Stomach (tissue), 8 donors: ENCODE measurements at regions not wholly inside any gene's neighbourhood (a gene's known extent, or its start where the extent isn't known, plus 50 kb on each side); places are given as distances from the start of the nearest gene placed in this dataset.

Experiments
- DNase-seq, 2 donors: peaks; one replicate each; pipeline versions ENCODE4 v3.0.0 to v3.0.0-alpha.2; 2013 to 2019
- H3K27ac ChIP-seq, 5 donors: fragments of 200-600 bp in 4 of 5; sonication (generic) in 4 of 5; one replicate each; pipeline ENCODE4 v1.5.1; 2013 to 2019; ENCODE audit warnings: mild to moderate bottlenecking in 1 of 5, moderate library complexity in 1 of 5
- H3K27me3 ChIP-seq, 3 donors: fragments of 200-600 bp; sonication (generic); one replicate each; pipeline ENCODE4 v1.5.1; 2017 to 2019; ENCODE audit warnings: mixed run types in 1 of 3
- H3K36me3 ChIP-seq, 4 donors: fragments of 200-600 bp; sonication (generic); 1 replicate in 3 of 4; 2 replicates in 1 of 4; pipeline ENCODE4 v1.5.1; 2016 to 2019
- H3K4me1 ChIP-seq, 4 donors: fragments of 200-600 bp; sonication (generic); one replicate each; pipeline ENCODE4 v1.5.1; 2016 to 2019
- H3K4me3 ChIP-seq, 4 donors: fragments of 200-600 bp; sonication (generic) in 3 of 4; one replicate each; pipeline ENCODE4 v1.5.1; 2016 to 2019; ENCODE audit warnings: mild to moderate bottlenecking in 1 of 4
- H3K9me3 ChIP-seq, 4 donors: fragments of 200-600 bp; sonication (generic); one replicate each; pipeline ENCODE4 v1.5.1; 2016 to 2019
- CTCF ChIP-seq, 7 experiments: fragments of 450-650 bp in 4 of 7; fragments of 200-600 bp in 3 of 7; sonication (generic) in 3 of 7; IDR thresholded peaks; one replicate each; pipeline ENCODE4 v1.5.1; 2016 to 2019; ENCODE audit warnings: antibody characterized with exemption in 7 of 7, control low read depth in 2 of 7, mild to moderate bottlenecking in 1 of 7
- EP300 ChIP-seq: sonication (generic); formaldehyde crosslinking; IDR thresholded peaks from one replicate; pipeline ENCODE4 v1.6.1; 2017; ENCODE audit warnings: antibody characterized with exemption
- POLR2A ChIP-seq, 4 donors: fragments of 450-650 bp; IDR thresholded peaks; one replicate each; pipeline ENCODE4 v1.6.1; 2016; ENCODE audit warnings: antibody characterized with exemption in 4 of 4, control low read depth in 2 of 4, mild to moderate bottlenecking in 1 of 4, moderate library complexity in 1 of 4
- POLR2AphosphoS5 ChIP-seq, 3 donors: sonication (generic); formaldehyde crosslinking; IDR thresholded peaks; one replicate each; pipeline ENCODE4 v1.6.1; 2016; ENCODE audit warnings: antibody characterized with exemption in 3 of 3
- WGBS, 5 donors: extraction: QIAGEN DNeasy Blood & Tissue Kit in 3 of 5; methylation state at CpG; one replicate each; pipeline versions ENCODE4 v1.1.5 to v1.1.7; 2013 to 2018; 5-methylcytosine and 5-hydroxymethylcytosine counted together
- intact Hi-C: fragments of 100-400 bp; cut with DNase I; formaldehyde crosslinking; loops from one replicate; pipeline ENCODE4 v1.15.1; 2023; ENCODE audit warnings: low total_unique reads
- donor health status: healthy with polysubstance abuse.
- donor health status: Bipolar disorder and iron deficiency.
- donor health status: healthy.

- Histone ChIP-seq H3K4me1 (peaks cover 0 to 5% (median 0%) of the 10 kb centered on the region in 4 donors), H3K9me3 (no peaks in the 10 kb centered on the region), H3K27ac (no peak overlapping the region), H3K36me3 (no peaks in the 10 kb centered on the region), H3K27me3 (peaks cover 0 to 20% (median 7%) of the 10 kb centered on the region in 3 donors), H3K4me3 (no peak overlapping the region)
- intact Hi-C loops = no loop called here
- 78 to 86% (median 81%) methylated on average over 14 to 17 of the region's 17 CpGs for WGBS, 5 donors
- DNase-seq = no peak
- TF ChIP-seq POLR2A (IDR thresholded peaks at IDR 0.05) (no peak), CTCF (IDR thresholded peaks at IDR 0.05) (no peak), EP300 (no peak), POLR2AphosphoS5 (IDR thresholded peaks at IDR 0.05) (no peak)
Observed at GRCh38 chr1:30284728-30285475, 438.5 kb downstream of the MATN1 start.

GRCh38 chr1:30284226-30284625 lies 439.2 kb downstream of the MATN1 start:
- H3K9me3 ChIP-seq = no peaks in the 10 kb centered on the region
- intact Hi-C loops = no loop called here
- TF ChIP-seq CTCF (IDR thresholded peaks at IDR 0.05) = no peak
- TF ChIP-seq POLR2A (IDR thresholded peaks at IDR 0.05) = no peak
- TF ChIP-seq POLR2AphosphoS5 (IDR thresholded peaks at IDR 0.05) = no peak
- no peak for TF ChIP-seq EP300
- peaks cover 0 to 5% (median 0%) of the 10 kb centered on the region in 4 donors for H3K4me1 ChIP-seq
- WGBS, 5 donors = 63 to 77% (median 66%) methylated on average over 3 to 4 of the region's 4 CpGs
- DNase-seq = no peak
- H3K36me3 ChIP-seq = no peaks in the 10 kb centered on the region
- peaks cover 0 to 19% (median 7%) of the 10 kb centered on the region in 3 donors for H3K27me3 ChIP-seq
- H3K27ac ChIP-seq = no peak overlapping the region
- no peak overlapping the region for H3K4me3 ChIP-seq

GRCh38 chr1:30283199-30283962 lies 440.0 kb downstream of the MATN1 start:
- TF ChIP-seq POLR2AphosphoS5 (IDR thresholded peaks at IDR 0.05) = no peak
- no peak for TF ChIP-seq POLR2A (IDR thresholded peaks at IDR 0.05)
- TF ChIP-seq CTCF (IDR thresholded peaks at IDR 0.05) = no peak
- no peak for TF ChIP-seq EP300
- Histone ChIP-seq H3K36me3 (no peaks in the 10 kb centered on the region), H3K4me1 (peaks cover 0 to 5% (median 0%) of the 10 kb centered on the region in 4 donors), H3K4me3 (no peak overlapping the region), H3K9me3 (no peaks in the 10 kb centered on the region), H3K27me3 (peaks cover 0 to 18% (median 7%) of the 10 kb centered on the region in 3 donors), H3K27ac (no peak overlapping the region)
- intact Hi-C loops = no loop called here
- 78 to 88% (median 86%) methylated on average over 6 to 8 of the region's 8 CpGs for WGBS, 5 donors
- DNase-seq = no peak

- 88 to 94% (median 92%) methylated on average over 2 of the region's 2 CpGs for WGBS, 5 donors
- Histone ChIP-seq H3K27me3 (peaks cover 0 to 25% (median 0%) of the 10 kb centered on the region in 3 donors), H3K4me3 (no peak overlapping the region), H3K36me3 (no peaks in the 10 kb centered on the region), H3K27ac (no peak overlapping the region), H3K4me1 (peaks cover 0 to 5% (median 0%) of the 10 kb centered on the region in 4 donors), H3K9me3 (no peaks in the 10 kb centered on the region)
- intact Hi-C loops = no loop called here
- no peak for DNase-seq
- TF ChIP-seq CTCF (IDR thresholded peaks at IDR 0.05) = no peak
- TF ChIP-seq POLR2A (IDR thresholded peaks at IDR 0.05) = no peak
- TF ChIP-seq EP300 = no peak
- no peak for TF ChIP-seq POLR2AphosphoS5 (IDR thresholded peaks at IDR 0.05)
Observed at GRCh38 chr1:30280572-30280971, 442.8 kb downstream of the MATN1 start.
